AG04450 (cell line): ENCODE measurements at regions not wholly inside any gene's neighbourhood (a gene's known extent, or its start where the extent isn't known, plus 50 kb on each side); places are given as distances from the start of the nearest gene placed in this dataset.

Source experiments
- CTCF ChIA-PET: fragments of 300-600, 350-600 bp; formaldehyde crosslinking; extraction: SDS; loops from one replicate; lab custom pipeline; 2022; ENCODE audit warnings: antibody characterized with exemption, inconsistent platforms; lab: Charles Lee
- POLR2A ChIA-PET: fragments of 350-600 bp; formaldehyde crosslinking; extraction: SDS; loops from one replicate; lab custom pipeline; 2021; ENCODE audit warnings: antibody characterized with exemption, inconsistent platforms; lab: Yijun Ruan, JAX
- DNase-seq: peaks from one replicate; pipeline ENCODE4 v3.0.0-alpha.2; 2011; ENCODE audit warnings: low read depth, low spot score
- H3K27ac ChIP-seq: one replicate; pipeline ENCODE4 v1.5.1; 2012; ENCODE audit warnings: low read depth, low read length, control low read depth
- H3K27me3 ChIP-seq: one replicate; pipeline ENCODE4 v1.6.0; 2012; ENCODE audit warnings: low read length; ENCODE audit not compliant: control insufficient read depth, insufficient read depth
- H3K4me3 ChIP-seq: 2 replicates; pipeline ENCODE4 v1.5.1; 2011; ENCODE audit warnings: mild to moderate bottlenecking, low read depth, low read length, control low read depth
- H3K9me3 ChIP-seq: 2 replicates; pipeline ENCODE4 v1.5.1; 2012; ENCODE audit warnings: low read length; ENCODE audit not compliant: control insufficient read depth, insufficient read depth
- CTCF ChIP-seq: IDR thresholded peaks from 2 replicates; pipeline ENCODE4 v1.5.1; 2011; ENCODE audit warnings: low read depth, low read length, control low read depth, inconsistent platforms

DNA sequence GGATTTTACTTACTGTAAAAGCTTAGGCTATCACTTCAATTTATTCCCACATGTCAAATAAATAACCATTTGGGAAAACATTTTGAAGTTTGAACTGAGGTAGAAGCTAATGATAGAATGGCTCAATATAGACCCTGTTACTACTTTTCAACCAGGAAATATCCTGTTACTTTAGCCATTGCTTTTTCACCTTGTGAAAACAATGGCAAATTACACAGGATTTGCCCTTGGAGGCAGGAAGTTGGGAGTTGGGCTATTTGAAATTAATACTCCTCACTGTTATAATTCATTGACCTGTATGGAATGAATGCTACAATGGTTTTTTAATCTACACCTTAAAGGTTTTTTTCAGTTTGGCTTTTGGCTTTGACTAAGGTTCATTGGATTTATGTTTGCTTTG, 98.1 kb upstream of the UBE2E2 start:
- Histone ChIP-seq H3K27me3 (peaks cover 2% of the 10 kb centered on the region), H3K4me3 (no peak overlapping the region), H3K9me3 (no peaks in the 10 kb centered on the region), H3K27ac (no peak overlapping the region)
- TF ChIP-seq CTCF, result no peak
- DNase-seq, result no peak
- POLR2A ChIA-PET, result no interaction called here
- CTCF ChIA-PET, result no interaction called here

- POLR2A ChIA-PET, result no interaction called here
- Histone ChIP-seq H3K27me3 (peaks cover 4% of the 10 kb centered on the region), H3K9me3 (no peaks in the 10 kb centered on the region), H3K27ac (no peak overlapping the region), H3K4me3 (no peak overlapping the region)
- CTCF ChIA-PET, result no interaction called here
- no peak for TF ChIP-seq CTCF
- no peak for DNase-seq
Measured at GRCh38 chr3:23106666-23107065, 96.5 kb upstream of the UBE2E2 start.

DNA sequence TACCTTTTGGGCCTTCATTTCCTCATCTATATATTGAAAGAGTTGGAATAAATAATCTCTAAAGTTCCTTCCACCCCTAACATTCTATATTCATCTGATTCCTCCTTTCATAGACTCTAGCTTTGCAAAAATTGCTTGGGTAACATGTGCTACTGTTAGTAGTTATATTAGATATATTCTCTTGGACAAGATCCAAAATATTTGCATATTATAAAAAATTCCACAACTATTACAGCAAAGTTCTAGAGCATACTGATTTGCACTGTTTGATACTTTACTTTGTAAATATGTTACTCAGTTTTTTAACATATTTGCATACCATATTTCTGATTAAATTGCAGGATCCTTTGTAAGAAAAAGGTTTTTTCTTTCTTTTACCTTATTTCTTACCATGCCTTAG, 95.9 kb upstream of the UBE2E2 start:
- no peak for TF ChIP-seq CTCF
- Histone ChIP-seq H3K27ac (no peak overlapping the region), H3K9me3 (no peaks in the 10 kb centered on the region), H3K27me3 (peaks cover 4% of the 10 kb centered on the region), H3K4me3 (no peak overlapping the region)
- no peak for DNase-seq
- CTCF ChIA-PET, result no interaction called here
- POLR2A ChIA-PET, result no interaction called here

- DNase-seq, result no peak
- CTCF ChIA-PET, result no interaction called here
- H3K9me3 ChIP-seq, result no peaks in the 10 kb centered on the region
- POLR2A ChIA-PET, result no interaction called here
- H3K27me3 ChIP-seq, result peaks cover 11% of the 10 kb centered on the region
- TF ChIP-seq CTCF, result no peak
- H3K4me3 ChIP-seq, result no peak overlapping the region
- no peak overlapping the region for H3K27ac ChIP-seq
Measured at GRCh38 chr3:23108451-23109057, 94.6 kb upstream of the UBE2E2 start.

DNA sequence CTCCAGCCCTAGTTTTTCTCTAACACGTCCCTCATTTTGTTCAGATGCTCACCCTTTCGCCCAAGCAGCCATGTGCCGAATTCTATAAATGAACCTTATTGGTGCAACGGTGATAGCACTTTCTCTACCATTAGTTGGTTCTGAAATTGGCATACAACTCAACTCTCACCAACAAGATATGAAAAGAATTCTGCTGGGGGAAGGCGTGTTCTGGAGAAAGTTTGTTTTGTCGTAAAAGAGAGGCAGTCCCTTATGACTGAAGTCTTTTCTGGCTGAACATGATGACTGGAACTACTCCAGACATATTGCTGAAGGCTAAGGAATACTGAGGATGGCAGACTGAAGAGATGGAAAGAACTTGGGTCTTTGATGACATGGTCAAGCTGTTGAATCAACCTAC, 91.8 kb upstream of the UBE2E2 start:
- TF ChIP-seq CTCF, result no peak
- Histone ChIP-seq H3K9me3 (no peaks in the 10 kb centered on the region), H3K27me3 (peaks cover 14% of the 10 kb centered on the region), H3K4me3 (no peak overlapping the region), H3K27ac (no peak overlapping the region)
- CTCF ChIA-PET, result no interaction called here
- no peak for DNase-seq
- POLR2A ChIA-PET, result no interaction called here
